ENCODE measurements at regions not wholly inside any gene's neighbourhood (a gene's known extent, or its start where the extent isn't known, plus 50 kb on each side); places are given as distances from the start of the nearest gene placed in this dataset.
A peak's percentile ranks its signal among the peaks of the same experiment; 100 is the strongest.
"Not testable (repeated sequence)": the region's sequence is repeated elsewhere in the genome, so short reads cannot be mapped to it uniquely, and the experiment has no call there.

DNA sequence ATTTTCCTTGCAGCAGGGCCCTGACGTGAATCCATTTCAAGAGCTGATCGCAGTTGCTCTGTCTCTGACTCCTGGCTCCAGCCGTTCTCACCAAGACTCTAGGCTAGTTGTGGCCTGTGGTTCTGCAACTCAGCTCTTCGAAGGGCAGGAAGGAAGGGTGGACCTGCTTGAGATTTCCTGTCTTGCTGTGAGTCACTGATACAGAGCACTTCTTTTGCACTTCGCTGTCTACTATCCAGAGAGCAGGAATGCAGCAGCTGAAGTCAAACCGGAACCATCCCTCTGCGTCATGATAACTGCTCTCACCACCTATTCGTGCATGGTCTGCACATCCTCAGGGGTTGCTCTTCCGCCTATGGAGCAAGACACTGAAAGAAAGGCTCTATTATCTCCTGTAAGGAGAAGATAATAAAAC is 59.7 kb downstream of the RAP2B start:
- peak; percentile 77 for DNase-seq (ENCODE audit: low read depth, low spot score)

- not testable (repeated sequence) for DNase-seq (ENCODE audit: low read depth, low spot score)
These were observed 64.9 kb downstream of the RAP2B start for GRCh38 chr3:153226877-153227276.

- not testable (repeated sequence) for DNase-seq (ENCODE audit: low read depth, low spot score)
These were observed 68.4 kb downstream of the RAP2B start for GRCh38 chr3:153230427-153230826.

- not testable (repeated sequence) for DNase-seq (ENCODE audit: low read depth, low spot score)
These were observed 69.2 kb downstream of the RAP2B start for GRCh38 chr3:153231245-153231644.

DNA sequence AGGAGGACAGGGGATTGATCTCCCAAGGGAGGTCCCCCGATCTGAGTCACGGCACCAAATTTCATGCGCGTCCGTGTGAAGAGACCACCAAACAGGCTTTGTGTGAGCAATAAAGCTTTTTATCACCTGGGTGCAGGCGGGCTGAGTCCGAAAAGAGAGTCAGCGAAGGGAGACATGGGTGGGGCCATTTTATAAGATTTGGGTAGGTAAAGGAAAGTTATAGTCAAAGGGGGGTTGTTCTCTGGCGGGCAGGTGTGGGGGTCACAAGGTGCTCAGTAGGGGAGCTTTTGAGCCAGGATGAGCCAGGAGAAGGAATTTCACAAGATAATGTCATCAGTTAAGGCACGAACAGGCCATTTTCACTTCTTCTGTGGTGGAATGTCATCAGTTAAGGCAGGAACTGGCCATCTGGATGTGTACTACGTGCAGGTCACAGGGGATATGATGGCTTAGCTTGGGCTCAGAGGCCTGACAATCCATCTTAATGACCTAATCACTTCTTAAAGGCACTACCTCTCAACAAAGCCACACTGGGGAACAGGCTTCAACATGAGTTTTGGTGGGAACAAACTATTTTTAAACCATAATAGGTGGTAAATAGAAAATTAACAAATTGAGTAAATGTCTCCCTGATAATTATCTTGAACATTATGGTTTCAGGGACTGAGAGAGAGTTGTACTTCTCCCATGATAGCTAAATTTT is 70.2 kb downstream of the RAP2B start:
- not testable (repeated sequence) for DNase-seq (ENCODE audit: low read depth, low spot score)

DNA sequence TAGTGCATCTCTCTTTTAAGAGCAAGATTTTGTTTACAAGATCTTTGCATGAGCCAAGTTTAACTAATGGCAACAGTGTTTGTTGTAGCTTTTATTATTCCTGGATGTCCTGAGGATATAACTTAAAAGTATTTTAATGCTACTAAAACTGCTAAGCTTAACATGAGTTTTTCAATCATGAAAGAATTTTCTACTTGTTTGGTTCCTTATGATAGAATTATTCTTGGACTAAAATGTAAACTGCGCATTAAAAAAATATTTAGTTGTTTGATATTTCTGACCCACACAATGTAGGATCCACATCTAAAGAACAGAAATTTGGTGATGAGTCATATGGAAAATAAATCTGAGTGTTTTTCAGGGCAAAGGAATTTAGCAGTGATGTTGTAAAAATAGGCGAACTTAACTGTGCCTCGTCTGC is 70.8 kb downstream of the RAP2B start:
- peak; percentile 62 for DNase-seq (ENCODE audit: low read depth, low spot score)

- DNase-seq (ENCODE audit: low read depth, low spot score), result no peak
These were observed 72.0 kb downstream of the RAP2B start for GRCh38 chr3:153233986-153234385.

- no peak for DNase-seq (ENCODE audit: low read depth, low spot score)
These were observed 80.9 kb downstream of the RAP2B start for GRCh38 chr3:153242896-153243295.

GRCh38 chr3:153244961-153245360 is 82.9 kb downstream of the RAP2B start:
- no peak for DNase-seq (ENCODE audit: low read depth, low spot score)

DNA sequence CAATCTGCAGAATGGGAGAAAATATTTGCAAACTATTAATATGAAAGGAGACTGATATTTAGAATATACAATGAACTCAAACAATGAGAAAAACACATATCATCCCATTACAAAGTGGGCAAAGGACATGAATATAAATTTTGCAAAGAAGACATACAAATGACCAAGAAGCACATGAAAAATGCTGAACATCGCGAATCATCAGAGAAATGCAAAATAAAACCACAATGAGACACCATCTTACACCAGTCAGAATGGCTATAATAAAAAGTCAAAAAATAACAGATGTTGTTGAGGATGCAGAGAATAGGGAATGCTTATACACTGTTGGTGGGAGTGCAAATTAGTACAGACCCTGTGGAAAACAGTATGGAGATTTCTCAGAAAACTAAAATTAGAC is 83.6 kb downstream of the RAP2B start:
- no peak for DNase-seq (ENCODE audit: low read depth, low spot score)

GRCh38 chr3:153246331-153246730 is 84.3 kb downstream of the RAP2B start:
- DNase-seq (ENCODE audit: low read depth, low spot score), result no peak

DNA sequence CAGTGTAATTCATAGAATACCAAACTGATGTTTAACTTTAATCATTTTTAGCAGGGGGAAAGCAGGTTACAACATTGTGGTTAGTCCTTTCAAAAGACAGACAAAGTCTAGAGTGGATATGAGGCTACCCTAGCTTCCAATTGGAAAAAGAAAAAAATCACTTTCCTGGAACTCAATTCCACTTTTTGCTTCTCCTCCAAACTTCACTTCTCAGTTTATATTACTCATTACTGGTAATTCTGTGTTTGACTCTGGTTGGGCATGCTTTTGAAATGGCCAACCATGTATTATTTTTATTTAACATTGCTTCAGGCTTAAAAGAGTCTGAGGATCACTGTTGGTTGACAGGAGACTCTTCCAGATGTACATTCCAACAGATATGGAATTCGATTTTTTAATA is 84.8 kb downstream of the RAP2B start:
- no peak for DNase-seq (ENCODE audit: low read depth, low spot score)

- DNase-seq (ENCODE audit: low read depth, low spot score), result no peak
These were observed 85.6 kb downstream of the RAP2B start for GRCh38 chr3:153247331-153248330.

DNA sequence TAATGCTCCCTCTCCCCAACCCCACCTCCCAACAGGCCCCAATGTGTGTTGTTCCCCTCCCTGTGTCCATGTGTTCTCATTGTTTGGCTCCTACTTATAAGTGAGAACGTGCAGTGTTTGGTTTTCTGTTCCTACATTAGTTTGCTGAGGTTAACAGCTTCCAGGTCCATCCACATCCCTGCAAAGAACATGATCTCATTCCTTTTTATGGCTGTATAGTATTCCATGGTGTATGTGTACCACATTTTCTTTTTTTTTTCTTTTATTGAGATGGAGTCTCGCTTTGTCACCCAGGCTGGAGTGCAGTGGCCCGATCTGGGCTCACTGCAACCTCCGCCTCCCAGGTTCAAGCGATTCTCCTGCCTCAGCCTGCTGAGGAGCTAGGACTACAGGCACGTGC is 86.8 kb downstream of the RAP2B start:
- not testable (repeated sequence) for DNase-seq (ENCODE audit: low read depth, low spot score)

DNA sequence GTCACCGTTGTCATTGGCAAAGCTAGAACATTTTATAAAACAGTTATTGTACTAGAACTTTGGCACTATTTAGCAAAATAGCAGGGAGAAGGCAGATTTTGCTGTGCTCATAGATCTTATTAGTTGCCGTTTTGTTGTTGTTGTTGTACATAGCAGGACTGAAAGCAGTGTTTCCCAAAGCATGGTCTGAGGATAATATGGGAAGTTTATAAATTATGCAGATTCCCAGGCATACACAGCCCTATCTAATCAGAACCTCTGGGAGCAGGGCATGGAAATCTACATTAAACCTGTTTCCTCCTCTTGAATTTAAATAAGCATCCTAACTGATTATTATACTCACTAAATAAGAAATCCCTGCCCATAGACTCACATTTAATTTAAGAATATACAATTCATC is 87.9 kb downstream of the RAP2B start:
- DNase-seq (ENCODE audit: low read depth, low spot score), result no peak

DNA sequence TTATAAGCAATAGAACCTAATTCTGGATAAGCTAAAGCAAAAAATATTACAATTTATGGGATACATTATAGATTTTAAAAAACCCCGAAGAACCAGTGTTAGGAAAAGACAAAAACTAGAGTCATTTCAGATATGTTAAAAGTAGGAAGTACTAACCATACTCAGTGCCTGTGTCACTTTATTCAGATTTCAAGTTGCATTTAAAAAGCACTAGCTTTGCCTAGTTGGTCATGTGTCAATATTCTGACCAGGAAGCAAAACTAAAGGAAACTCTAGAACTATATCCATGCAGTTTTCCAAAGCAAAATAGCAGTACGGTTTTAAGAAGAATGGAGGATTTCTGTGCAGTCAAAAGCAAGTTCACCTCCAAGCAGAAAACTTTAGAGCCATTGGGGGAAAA is 88.4 kb downstream of the RAP2B start:
- DNase-seq (ENCODE audit: low read depth, low spot score), result no peak

- DNase-seq (ENCODE audit: low read depth, low spot score), result no peak
These were observed 90.9 kb downstream of the RAP2B start for GRCh38 chr3:153252963-153253362.

GRCh38 chr3:153254361-153254760 is 92.3 kb downstream of the RAP2B start:
- DNase-seq (ENCODE audit: low read depth, low spot score), result no peak

- no peak for DNase-seq (ENCODE audit: low read depth, low spot score)
These were observed 95.8 kb downstream of the RAP2B start for GRCh38 chr3:153257673-153258351.

GRCh38 chr3:153259956-153260355 is 97.9 kb downstream of the RAP2B start:
- no peak for DNase-seq (ENCODE audit: low read depth, low spot score)

DNA sequence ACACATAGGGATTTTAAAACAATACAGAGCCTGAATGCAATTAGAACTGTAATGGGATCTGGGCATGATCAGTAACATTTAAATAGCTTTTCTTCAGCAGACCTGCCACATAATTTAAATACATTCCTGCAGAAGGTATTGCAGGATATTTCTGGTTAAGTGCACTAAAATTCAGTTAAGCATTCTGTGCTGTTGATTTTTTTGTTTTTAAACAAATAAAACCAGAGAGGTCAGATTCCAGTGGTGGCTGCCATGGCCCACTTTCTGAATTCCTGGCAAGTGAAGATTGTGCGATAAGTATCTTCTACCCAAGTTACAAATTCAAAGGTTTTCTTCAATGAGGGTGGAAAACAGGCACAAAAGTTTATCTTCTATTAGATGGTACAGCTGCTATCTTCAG is 98.7 kb downstream of the RAP2B start:
- no peak for DNase-seq (ENCODE audit: low read depth, low spot score)

DNA sequence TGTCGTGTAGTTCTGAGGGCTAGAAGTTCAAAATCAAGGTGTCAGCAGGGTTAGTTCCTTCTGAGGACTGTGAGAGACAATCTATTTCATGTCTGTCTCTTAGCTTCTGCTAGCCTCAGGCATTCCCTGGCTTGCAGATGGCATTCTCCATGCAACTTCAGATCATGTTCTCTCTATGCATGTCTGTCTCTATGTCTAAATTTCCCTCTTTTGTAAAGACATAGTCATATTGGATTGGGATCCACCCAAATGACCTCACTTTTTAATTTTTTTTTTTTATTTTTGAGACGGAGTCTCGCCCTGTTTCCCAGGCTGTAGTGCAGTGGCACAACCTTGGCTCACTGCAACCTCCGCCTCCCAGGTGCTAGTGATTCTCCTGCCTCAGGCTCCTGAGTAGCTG is 104.6 kb downstream of the RAP2B start:
- DNase-seq (ENCODE audit: low read depth, low spot score), result no peak
